Embryonic facial prominence (tissue), 1 donor: ENCODE measurements at regions not wholly inside any gene's neighbourhood (a gene's known extent, or its start where the extent isn't known, plus 50 kb on each side); places are given as distances from the start of the nearest gene placed in this dataset.
"Not testable (repeated sequence)": the region's sequence is repeated elsewhere in the genome, so short reads cannot be mapped to it uniquely, and the experiment has no call there.

ENCODE experiments used
- DNase-seq: peaks from one replicate; pipeline ENCODE4 v3.0.0-alpha.2; 2016; ENCODE audit errors: extremely low spot score

GRCh38 chr3:195974281-195974680, 65.9 kb upstream of the TNK2 start:
- not testable (repeated sequence) for DNase-seq

DNA sequence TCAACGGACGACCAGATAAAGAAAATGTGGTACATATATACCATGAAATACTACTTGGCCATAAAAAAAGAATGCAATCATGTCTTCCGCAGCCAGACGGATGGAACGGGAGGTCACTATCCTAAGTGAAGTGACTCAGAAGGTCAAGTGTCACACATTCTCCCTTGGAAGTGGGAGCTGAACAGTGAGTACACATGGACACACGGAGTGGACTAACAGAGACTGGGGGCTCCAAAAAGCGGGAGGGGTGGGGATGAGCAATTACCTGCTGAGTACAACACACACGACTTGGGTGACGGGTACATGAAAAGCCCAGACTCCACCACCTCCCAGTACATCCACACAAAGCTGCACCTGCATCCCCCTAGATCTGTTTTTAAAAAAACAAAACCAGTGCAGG, 62.5 kb upstream of the TNK2 start:
- not testable (repeated sequence) for DNase-seq

GRCh38 chr3:195969838-195970776, 61.8 kb upstream of the TNK2 start:
- DNase-seq, result not testable (repeated sequence)

- DNase-seq, result not testable (repeated sequence)
Measured at GRCh38 chr3:195969341-195969740, 61.0 kb upstream of the TNK2 start.

- not testable (repeated sequence) for DNase-seq
Measured at GRCh38 chr3:195968104-195968503, 59.8 kb upstream of the TNK2 start.

- not testable (repeated sequence) for DNase-seq
Measured at GRCh38 chr3:195967387-195967720, 59.0 kb upstream of the TNK2 start.

DNA sequence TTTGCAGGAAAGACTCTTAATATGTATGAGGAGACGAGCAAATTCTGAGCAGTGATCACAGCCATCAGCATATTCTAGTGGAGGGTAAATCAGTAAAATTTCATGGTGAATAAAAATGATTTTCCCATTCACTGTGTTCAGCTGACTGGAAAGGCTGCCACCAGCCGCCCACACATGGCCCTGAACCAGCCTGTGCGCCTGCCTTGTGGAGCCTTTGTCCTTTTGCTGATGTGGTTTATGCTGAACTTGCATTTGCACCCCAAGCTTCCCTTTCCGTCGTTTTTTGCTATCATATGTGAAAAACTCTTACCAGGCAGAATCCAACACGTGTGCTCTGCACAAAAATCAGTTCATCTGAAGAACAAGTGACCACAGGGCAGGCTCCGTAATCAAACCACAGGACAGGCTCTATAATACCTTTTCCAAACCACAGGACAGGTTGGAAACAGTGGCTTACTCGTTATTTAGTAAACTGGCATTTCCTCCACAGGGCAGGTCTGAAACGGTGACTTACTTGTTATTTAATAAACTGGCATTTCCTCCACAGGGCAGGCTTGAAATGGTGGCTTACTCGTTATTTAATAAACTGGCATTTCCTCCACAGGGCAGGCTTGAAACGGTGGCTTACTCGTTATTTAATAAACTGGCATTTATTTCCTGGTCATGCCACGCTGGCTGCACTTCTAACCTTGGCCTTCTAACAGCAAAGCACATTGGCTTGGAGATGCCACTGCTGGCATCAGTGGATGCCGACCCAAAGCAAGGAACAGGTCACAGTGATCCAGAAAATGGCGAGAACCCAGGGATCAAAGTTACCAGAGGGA, 58.4 kb upstream of the TNK2 start:
- not testable (repeated sequence) for DNase-seq

DNA sequence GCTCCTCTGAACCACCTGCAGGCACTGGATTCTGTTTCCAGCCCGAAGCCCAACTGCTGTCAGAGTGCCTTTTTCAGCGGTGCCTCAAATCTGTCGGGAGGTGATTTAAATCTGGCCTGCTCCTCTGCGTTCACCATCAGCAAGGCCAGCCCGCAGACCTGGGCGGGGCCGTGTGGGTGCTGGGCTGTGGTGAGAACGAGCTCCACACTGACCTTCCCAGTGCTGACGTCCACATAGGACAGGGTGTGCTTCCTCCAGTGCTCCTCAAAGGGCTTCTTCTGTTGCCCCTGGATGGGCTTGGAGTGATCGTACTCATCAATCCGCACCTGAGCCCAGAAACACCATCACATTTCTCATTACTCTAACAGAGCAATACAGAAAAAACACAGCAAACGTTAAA, 56.9 kb upstream of the TNK2 start:
- not testable (repeated sequence) for DNase-seq

DNA sequence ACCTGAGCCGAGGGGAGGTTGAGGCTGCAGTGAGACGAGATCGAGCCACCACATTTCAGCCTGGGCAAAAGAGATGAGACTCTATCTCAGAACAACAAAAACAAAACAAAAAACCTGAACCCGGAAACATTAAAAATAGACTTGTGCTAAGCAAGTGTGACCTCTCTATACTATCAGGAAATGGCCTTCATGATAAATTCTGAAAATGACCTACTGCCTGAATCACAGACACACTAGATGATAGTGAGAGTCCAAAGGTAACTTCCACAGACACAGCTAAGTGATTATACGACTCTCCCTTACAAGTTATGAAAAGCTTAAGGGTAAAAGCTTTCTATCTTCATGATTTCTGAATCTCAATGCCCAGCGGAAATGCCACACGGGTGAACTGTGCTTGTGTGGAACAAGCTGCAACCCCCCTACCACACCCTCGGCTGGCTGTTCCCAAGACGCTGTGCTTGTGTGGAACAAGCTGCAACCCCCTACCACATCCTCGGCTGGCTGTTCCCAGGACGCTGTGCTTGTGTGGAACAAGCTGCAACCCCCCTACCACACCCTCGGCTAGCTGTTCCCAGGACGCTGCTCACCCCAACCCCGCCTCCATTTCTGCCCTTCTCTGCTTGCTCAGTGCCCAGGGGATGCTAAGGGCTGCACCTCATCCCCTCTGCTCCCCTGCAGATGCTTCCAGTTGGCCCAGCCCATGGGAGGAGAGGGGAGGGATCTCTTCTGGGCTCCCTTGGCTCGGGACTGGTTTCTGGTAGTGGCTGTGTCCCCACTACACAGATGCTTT, 56.2 kb upstream of the TNK2 start:
- DNase-seq, result not testable (repeated sequence)

GRCh38 chr3:195962222-195962621, 53.9 kb upstream of the TNK2 start:
- DNase-seq, result not testable (repeated sequence)

- DNase-seq, result not testable (repeated sequence)
Measured at GRCh38 chr3:195960971-195961775, 52.8 kb upstream of the TNK2 start.

DNA sequence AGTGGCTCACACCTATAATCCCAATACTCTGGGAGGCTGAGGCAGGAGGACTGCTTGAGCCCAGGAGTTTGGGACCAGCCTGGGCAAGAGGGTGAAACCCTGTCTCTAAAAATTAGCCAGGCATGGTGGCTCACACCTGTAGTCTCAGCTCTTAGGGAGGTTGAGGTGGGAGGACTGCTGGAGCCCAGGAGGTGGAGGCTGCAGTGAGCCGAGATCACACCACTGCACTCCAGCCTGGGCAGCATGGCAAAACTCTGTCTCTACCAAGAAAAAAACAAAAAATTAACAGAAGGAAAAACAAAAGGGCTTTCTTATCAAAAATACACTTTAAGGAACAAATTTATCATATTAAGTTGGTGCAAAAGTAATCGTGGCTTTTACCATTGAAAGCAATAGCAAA, 51.8 kb upstream of the TNK2 start:
- not testable (repeated sequence) for DNase-seq

- not testable (repeated sequence) for DNase-seq
Measured at GRCh38 chr3:195959367-195960157, 51.2 kb upstream of the TNK2 start.

- not testable (repeated sequence) for DNase-seq
Measured at GRCh38 chr3:195958736-195959135, 50.4 kb upstream of the TNK2 start.
